WTC11 (cell line): ENCODE measurements at regions not wholly inside any gene's neighbourhood (a gene's known extent, or its start where the extent isn't known, plus 50 kb on each side); places are given as distances from the start of the nearest gene placed in this dataset.

ENCODE experiments used
- ATAC-seq: fragments of 200-7000 bp; cut with Tn5 transposase; 2 replicates; pipeline ENCODE4 v1.10.0; 2021; ENCODE audit warnings: mild to moderate bottlenecking, moderate library complexity
- CTCF ChIA-PET: fragments of 300-600 bp; sonication (Branson Sonifier 250); formaldehyde crosslinking; loops from one replicate; lab custom pipeline; 2021; ENCODE audit warnings: antibody characterized with exemption; lab: Charles Lee
- POLR2A ChIA-PET: fragments of 350-600 bp; sonication (Branson Sonifier 250); formaldehyde crosslinking; loops from one replicate; lab custom pipeline; 2021; ENCODE audit warnings: antibody characterized with exemption; lab: Charles Lee
- DNase-seq: peaks from one replicate; pipeline ENCODE4 v3.0.0; 2021; ENCODE audit warnings: low spot score
- H3K27ac Mint-ChIP-seq: 2 replicates; pipeline ENCODE4 v1.8.0; 2021; ENCODE audit warnings: mixed read lengths
- H3K27me3 Mint-ChIP-seq: 2 replicates; pipeline ENCODE4 v1.8.0; 2021; ENCODE audit warnings: low read depth, mild to moderate bottlenecking, moderate library complexity, mixed read lengths
- H3K36me3 Mint-ChIP-seq: 2 replicates; pipeline ENCODE4 v1.8.0; 2021; ENCODE audit warnings: mixed read lengths
- H3K4me1 Mint-ChIP-seq: 2 replicates; pipeline ENCODE4 v1.8.0; 2022; ENCODE audit warnings: mixed read lengths
- H3K4me3 Mint-ChIP-seq: 2 replicates; pipeline ENCODE4 v1.8.0; 2021; ENCODE audit warnings: mild to moderate bottlenecking, moderate library complexity, mixed read lengths
- H3K9me3 Mint-ChIP-seq: 2 replicates; pipeline ENCODE4 v1.8.0; 2021; ENCODE audit warnings: mixed read lengths
- FOXJ3 ChIP-seq: sonication (generic); formaldehyde crosslinking; IDR thresholded peaks from 2 replicates; pipeline ENCODE4 v1.9.0; 2021; ENCODE audit warnings: missing genetic modification reagents, mild to moderate bottlenecking, borderline replicate concordance
- GRHL2 ChIP-seq: fragments of 250-450 bp; sonication (Bioruptor Pico); IDR thresholded peaks from 2 replicates; pipeline ENCODE4 v1.8.0; 2022; ENCODE audit warnings: mild to moderate bottlenecking, moderate library complexity; ENCODE audit not compliant: insufficient replicate concordance, severe bottlenecking
- NR1H2 ChIP-seq: sonication (generic); formaldehyde crosslinking; IDR thresholded peaks from 2 replicates; pipeline ENCODE4 v1.9.0; 2021; ENCODE audit warnings: mild to moderate bottlenecking, moderate library complexity, missing genetic modification reagents
- RELA ChIP-seq: sonication (generic); formaldehyde crosslinking; IDR thresholded peaks from 2 replicates; pipeline ENCODE4 v1.8.1; 2022; ENCODE audit warnings: missing genetic modification reagents, mild to moderate bottlenecking, borderline replicate concordance
- SMAD3 ChIP-seq: sonication (generic); formaldehyde crosslinking; IDR thresholded peaks from 2 replicates; pipeline ENCODE4 v1.8.0; 2022; ENCODE audit warnings: missing genetic modification reagents, mild to moderate bottlenecking, borderline replicate concordance
- SMAD4 ChIP-seq: sonication (generic); formaldehyde crosslinking; IDR thresholded peaks from 2 replicates; pipeline ENCODE4 v1.8.0; 2022; ENCODE audit warnings: mild to moderate bottlenecking, missing genetic modification reagents
- TCF7 ChIP-seq: sonication (generic); formaldehyde crosslinking; IDR thresholded peaks from 2 replicates; pipeline ENCODE4 v1.8.0; 2022; ENCODE audit warnings: mild to moderate bottlenecking, low read depth, missing genetic modification reagents, moderate library complexity
- ZNF121 ChIP-seq: sonication (generic); formaldehyde crosslinking; IDR thresholded peaks from 2 replicates; pipeline ENCODE4 v1.8.0; 2023; ENCODE audit warnings: missing genetic modification reagents
- TF ChIP-seq, protein P1 (sequence below): sonication (generic); formaldehyde crosslinking; IDR thresholded peaks from 2 replicates; pipeline ENCODE4 v1.8.0; 2022; ENCODE audit warnings: mild to moderate bottlenecking, missing genetic modification reagents
- TF ChIP-seq, protein P2 (sequence below): sonication (generic); formaldehyde crosslinking; IDR thresholded peaks from 2 replicates; pipeline ENCODE4 v1.8.0; 2023; ENCODE audit warnings: missing genetic modification reagents
- TF ChIP-seq, protein P3 (sequence below): sonication (generic); formaldehyde crosslinking; IDR thresholded peaks from 2 replicates; pipeline ENCODE4 v1.8.0; 2023; ENCODE audit warnings: mild to moderate bottlenecking, missing genetic modification reagents
- TF ChIP-seq, protein P4 (sequence below): sonication (generic); formaldehyde crosslinking; IDR thresholded peaks from 2 replicates; pipeline ENCODE4 v1.8.1; 2022; ENCODE audit warnings: mild to moderate bottlenecking, missing genetic modification reagents, moderate library complexity, borderline replicate concordance
- TF ChIP-seq, protein P5 (sequence below): sonication (generic); formaldehyde crosslinking; IDR thresholded peaks from 2 replicates; pipeline ENCODE4 v1.8.1; 2022; ENCODE audit warnings: mild to moderate bottlenecking, moderate library complexity, missing genetic modification reagents
- TF ChIP-seq, protein P6 (sequence below): sonication (generic); formaldehyde crosslinking; IDR thresholded peaks from 2 replicates; pipeline ENCODE4 v1.8.1; 2022; ENCODE audit warnings: low read depth, missing genetic modification reagents, borderline replicate concordance
- TF ChIP-seq, protein P7 (sequence below): fragments of 250-450 bp; sonication (Bioruptor Pico); IDR thresholded peaks from 2 replicates; pipeline ENCODE4 v1.8.0; 2021; ENCODE audit warnings: mild to moderate bottlenecking

DNA sequence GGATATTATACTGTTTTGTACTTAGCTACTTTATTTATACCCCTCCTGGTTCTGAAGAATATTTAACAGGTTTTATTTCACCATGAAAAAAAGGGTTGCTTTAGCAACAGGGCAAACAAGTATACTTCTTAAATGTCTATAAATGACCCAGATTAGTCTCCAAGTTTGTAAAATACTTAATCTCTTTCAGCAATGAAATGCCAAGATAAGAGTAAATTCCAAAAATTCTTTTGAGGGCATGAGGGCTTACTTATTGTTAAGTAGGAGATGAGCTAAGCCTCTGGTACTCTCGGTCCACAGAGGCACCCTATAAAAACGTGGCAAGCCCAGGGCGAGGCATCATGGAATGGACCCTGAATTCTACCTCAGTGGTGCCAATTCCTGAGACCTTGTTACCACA, 264.8 kb upstream of the NSMCE3 start:
- no peaks in the 10 kb centered on the region for H3K36me3 Mint-ChIP-seq
- CTCF ChIA-PET: interaction anchor here (0.6 to 1.4 kb wide), 4 partner anchors 122 to 432 kb away, joined by 3 to 5 read pairs (median 3); no protein-coding TSS in a partner anchor
- TF ChIP-seq, protein P1, sequence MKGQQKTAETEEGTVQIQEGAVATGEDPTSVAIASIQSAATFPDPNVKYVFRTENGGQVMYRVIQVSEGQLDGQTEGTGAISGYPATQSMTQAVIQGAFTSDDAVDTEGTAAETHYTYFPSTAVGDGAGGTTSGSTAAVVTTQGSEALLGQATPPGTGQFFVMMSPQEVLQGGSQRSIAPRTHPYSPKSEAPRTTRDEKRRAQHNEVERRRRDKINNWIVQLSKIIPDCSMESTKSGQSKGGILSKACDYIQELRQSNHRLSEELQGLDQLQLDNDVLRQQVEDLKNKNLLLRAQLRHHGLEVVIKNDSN (CRISPR knock-in tag): no peak
- TF ChIP-seq, protein P2, sequence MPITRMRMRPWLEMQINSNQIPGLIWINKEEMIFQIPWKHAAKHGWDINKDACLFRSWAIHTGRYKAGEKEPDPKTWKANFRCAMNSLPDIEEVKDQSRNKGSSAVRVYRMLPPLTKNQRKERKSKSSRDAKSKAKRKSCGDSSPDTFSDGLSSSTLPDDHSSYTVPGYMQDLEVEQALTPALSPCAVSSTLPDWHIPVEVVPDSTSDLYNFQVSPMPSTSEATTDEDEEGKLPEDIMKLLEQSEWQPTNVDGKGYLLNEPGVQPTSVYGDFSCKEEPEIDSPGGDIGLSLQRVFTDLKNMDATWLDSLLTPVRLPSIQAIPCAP (CRISPR knock-in tag): no peak
- TF ChIP-seq, all 79 proteins: peak for 0
- ATAC-seq: no peak
- Mint-ChIP-seq H3K9me3 (no peaks in the 10 kb centered on the region), H3K4me1 (peaks cover 47% of the 10 kb centered on the region), H3K27ac (peak overlapping the region; percentile 24; the same call in 1 of the 2 replicates), H3K4me3 (no peak overlapping the region), H3K27me3 (no peaks in the 10 kb centered on the region)
- POLR2A ChIA-PET: interaction anchor here (0.6 to 0.7 kb wide), 4 partner anchors 36 to 186 kb away, joined by 6 to 8 read pairs (median 7); a partner anchor contains a TSS
- DNase-seq: no peak

DNA sequence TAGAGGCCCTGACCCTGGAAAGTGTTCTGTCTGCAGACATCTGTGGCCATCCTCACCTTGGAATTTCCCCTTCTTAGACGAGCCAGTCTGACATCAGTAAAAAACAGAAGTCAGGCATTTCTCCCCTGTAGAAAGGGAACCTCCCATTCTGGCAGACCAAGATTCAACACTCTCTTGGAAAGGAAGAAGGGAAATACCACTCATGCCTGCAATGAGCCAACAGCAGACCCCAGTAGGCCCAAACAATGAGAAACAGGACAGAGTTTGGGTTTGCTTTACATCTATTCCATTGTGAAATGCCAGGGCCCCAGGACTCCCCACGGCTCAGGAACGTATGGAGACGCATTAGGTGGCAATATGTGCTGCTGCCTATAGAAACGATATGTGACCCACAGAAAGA, 264.0 kb upstream of the NSMCE3 start:
- TF ChIP-seq, protein P3, sequence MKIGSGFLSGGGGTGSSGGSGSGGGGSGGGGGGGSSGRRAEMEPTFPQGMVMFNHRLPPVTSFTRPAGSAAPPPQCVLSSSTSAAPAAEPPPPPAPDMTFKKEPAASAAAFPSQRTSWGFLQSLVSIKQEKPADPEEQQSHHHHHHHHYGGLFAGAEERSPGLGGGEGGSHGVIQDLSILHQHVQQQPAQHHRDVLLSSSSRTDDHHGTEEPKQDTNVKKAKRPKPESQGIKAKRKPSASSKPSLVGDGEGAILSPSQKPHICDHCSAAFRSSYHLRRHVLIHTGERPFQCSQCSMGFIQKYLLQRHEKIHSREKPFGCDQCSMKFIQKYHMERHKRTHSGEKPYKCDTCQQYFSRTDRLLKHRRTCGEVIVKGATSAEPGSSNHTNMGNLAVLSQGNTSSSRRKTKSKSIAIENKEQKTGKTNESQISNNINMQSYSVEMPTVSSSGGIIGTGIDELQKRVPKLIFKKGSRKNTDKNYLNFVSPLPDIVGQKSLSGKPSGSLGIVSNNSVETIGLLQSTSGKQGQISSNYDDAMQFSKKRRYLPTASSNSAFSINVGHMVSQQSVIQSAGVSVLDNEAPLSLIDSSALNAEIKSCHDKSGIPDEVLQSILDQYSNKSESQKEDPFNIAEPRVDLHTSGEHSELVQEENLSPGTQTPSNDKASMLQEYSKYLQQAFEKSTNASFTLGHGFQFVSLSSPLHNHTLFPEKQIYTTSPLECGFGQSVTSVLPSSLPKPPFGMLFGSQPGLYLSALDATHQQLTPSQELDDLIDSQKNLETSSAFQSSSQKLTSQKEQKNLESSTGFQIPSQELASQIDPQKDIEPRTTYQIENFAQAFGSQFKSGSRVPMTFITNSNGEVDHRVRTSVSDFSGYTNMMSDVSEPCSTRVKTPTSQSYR: no peak
- TF ChIP-seq NR1H2 (CRISPR knock-in tag) (no peak), TCF7 (CRISPR knock-in tag) (no peak), FOXJ3 (CRISPR knock-in tag) (no peak)
- TF ChIP-seq, protein P4, sequence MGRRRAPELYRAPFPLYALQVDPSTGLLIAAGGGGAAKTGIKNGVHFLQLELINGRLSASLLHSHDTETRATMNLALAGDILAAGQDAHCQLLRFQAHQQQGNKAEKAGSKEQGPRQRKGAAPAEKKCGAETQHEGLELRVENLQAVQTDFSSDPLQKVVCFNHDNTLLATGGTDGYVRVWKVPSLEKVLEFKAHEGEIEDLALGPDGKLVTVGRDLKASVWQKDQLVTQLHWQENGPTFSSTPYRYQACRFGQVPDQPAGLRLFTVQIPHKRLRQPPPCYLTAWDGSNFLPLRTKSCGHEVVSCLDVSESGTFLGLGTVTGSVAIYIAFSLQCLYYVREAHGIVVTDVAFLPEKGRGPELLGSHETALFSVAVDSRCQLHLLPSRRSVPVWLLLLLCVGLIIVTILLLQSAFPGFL: no peak
- TF ChIP-seq, protein P5, sequence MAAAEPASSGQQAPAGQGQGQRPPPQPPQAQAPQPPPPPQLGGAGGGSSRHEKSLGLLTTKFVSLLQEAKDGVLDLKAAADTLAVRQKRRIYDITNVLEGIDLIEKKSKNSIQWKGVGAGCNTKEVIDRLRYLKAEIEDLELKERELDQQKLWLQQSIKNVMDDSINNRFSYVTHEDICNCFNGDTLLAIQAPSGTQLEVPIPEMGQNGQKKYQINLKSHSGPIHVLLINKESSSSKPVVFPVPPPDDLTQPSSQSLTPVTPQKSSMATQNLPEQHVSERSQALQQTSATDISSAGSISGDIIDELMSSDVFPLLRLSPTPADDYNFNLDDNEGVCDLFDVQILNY (CRISPR knock-in tag): no peak
- Mint-ChIP-seq H3K36me3 (no peaks in the 10 kb centered on the region), H3K9me3 (no peaks in the 10 kb centered on the region), H3K4me3 (no peak overlapping the region), H3K27me3 (no peaks in the 10 kb centered on the region), H3K27ac (peak overlapping the region; percentile 26), H3K4me1 (peaks cover 45% of the 10 kb centered on the region)
- ChIA-PET CTCF (interaction anchor here (0.6 to 1.4 kb wide), 4 partner anchors 123 to 432 kb away, joined by 3 to 5 read pairs (median 3); no protein-coding TSS in a partner anchor), POLR2A (interaction anchor here (0.7 kb wide), 1 partner anchor 124 kb away, joined by 7 read pairs; no protein-coding TSS in a partner anchor)
- ATAC-seq (peak; percentile 88), DNase-seq (peak; percentile 26)

DNA sequence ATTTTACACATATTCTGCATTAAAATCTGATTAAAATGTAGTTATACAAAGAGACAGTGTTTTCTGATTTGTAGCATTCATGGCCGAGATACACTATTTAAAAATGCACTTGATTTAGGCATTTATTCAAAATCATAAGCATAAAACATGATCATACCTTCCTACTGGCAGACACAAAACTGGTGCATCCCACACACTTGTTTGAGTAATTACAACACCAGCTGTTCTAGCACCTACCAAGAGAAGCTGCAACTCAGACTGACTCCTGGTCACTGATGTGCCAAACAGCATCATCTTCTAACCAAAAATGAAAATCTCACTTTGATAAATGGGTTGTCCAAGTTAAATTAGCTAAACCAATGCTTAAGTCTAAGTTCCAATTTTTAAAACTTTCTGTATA, 262.7 kb upstream of the NSMCE3 start:
- H3K9me3 Mint-ChIP-seq: no peaks in the 10 kb centered on the region
- no peaks in the 10 kb centered on the region for H3K27me3 Mint-ChIP-seq
- H3K4me3 Mint-ChIP-seq: no peak overlapping the region
- POLR2A ChIA-PET: no interaction called here
- H3K36me3 Mint-ChIP-seq: no peaks in the 10 kb centered on the region
- peaks cover 45% of the 10 kb centered on the region for H3K4me1 Mint-ChIP-seq
- no peak for ATAC-seq
- DNase-seq: no peak
- peak overlapping the region; percentile 9; the same call in 1 of the 2 replicates for H3K27ac Mint-ChIP-seq
- CTCF ChIA-PET: no interaction called here
- TF ChIP-seq, protein P6, sequence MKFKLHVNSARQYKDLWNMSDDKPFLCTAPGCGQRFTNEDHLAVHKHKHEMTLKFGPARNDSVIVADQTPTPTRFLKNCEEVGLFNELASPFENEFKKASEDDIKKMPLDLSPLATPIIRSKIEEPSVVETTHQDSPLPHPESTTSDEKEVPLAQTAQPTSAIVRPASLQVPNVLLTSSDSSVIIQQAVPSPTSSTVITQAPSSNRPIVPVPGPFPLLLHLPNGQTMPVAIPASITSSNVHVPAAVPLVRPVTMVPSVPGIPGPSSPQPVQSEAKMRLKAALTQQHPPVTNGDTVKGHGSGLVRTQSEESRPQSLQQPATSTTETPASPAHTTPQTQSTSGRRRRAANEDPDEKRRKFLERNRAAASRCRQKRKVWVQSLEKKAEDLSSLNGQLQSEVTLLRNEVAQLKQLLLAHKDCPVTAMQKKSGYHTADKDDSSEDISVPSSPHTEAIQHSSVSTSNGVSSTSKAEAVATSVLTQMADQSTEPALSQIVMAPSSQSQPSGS (CRISPR knock-in tag): no peak
- TF ChIP-seq, protein P7, sequence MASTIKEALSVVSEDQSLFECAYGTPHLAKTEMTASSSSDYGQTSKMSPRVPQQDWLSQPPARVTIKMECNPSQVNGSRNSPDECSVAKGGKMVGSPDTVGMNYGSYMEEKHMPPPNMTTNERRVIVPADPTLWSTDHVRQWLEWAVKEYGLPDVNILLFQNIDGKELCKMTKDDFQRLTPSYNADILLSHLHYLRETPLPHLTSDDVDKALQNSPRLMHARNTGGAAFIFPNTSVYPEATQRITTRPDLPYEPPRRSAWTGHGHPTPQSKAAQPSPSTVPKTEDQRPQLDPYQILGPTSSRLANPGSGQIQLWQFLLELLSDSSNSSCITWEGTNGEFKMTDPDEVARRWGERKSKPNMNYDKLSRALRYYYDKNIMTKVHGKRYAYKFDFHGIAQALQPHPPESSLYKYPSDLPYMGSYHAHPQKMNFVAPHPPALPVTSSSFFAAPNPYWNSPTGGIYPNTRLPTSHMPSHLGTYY (CRISPR knock-in tag): no peak
- TF ChIP-seq SMAD4 (CRISPR knock-in tag) (no peak), RELA (CRISPR knock-in tag) (no peak), SMAD3 (CRISPR knock-in tag) (no peak), GRHL2 (CRISPR knock-in tag) (no peak), ZNF121 (CRISPR knock-in tag) (no peak)
- TF ChIP-seq, protein P3: no peak
- TF ChIP-seq, protein P4: no peak
